ENCODE measurements at regions not wholly inside any gene's neighbourhood (a gene's known extent, or its start where the extent isn't known, plus 50 kb on each side); places are given as distances from the start of the nearest gene placed in this dataset.
"Not testable (repeated sequence)": the region's sequence is repeated elsewhere in the genome, so short reads cannot be mapped to it uniquely, and the experiment has no call there.

- DNase-seq (ENCODE audit: low spot score), result no peak
- in situ Hi-C loops (cut with MboI; ENCODE audit: low pct_unique_long_range_greater_than_20kb, low sequenced_read_pairs, unreplicated experiment), result no loop called here
- no peak for TF ChIP-seq CTCF (IDR thresholded peaks at IDR 0.05; ENCODE audit: extremely low read depth, insufficient read depth, missing control alignments)
Observed at GRCh38 chr14:58770491-58770982, 132.8 kb downstream of the DACT1 start.

DNA sequence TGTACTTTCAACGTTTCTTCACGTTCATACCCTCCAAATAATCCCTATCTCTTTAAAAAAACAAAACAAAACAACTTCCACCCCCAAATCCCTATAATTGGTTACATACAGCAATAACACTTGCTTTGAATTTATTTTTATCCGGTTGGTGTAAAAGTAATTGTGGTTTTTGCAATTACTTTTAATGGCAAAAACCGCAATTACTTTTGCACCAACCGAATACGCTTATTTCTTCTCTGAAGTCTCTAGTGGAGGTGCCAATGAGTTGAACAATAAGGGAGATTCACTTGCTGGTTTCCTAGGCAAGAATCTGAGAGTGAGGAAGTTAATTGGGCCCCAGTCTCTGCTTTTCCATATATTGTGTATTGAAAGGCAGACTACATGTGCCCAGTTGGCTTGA lies 133.3 kb downstream of the DACT1 start:
- in situ Hi-C loops (cut with MboI; ENCODE audit: low pct_unique_long_range_greater_than_20kb, low sequenced_read_pairs, unreplicated experiment), result no loop called here
- no peak for TF ChIP-seq CTCF (IDR thresholded peaks at IDR 0.05; ENCODE audit: extremely low read depth, insufficient read depth, missing control alignments)

GRCh38 chr14:58772116-58772515 lies 134.4 kb downstream of the DACT1 start:
- no peak for TF ChIP-seq CTCF (IDR thresholded peaks at IDR 0.05; ENCODE audit: extremely low read depth, insufficient read depth, missing control alignments)
- in situ Hi-C loops (cut with MboI; ENCODE audit: low pct_unique_long_range_greater_than_20kb, low sequenced_read_pairs, unreplicated experiment), result no loop called here

More for the DNA sequence above, 133.3 kb downstream of the DACT1 start:
- DNase-seq (ENCODE audit: low spot score), result no peak

DNA sequence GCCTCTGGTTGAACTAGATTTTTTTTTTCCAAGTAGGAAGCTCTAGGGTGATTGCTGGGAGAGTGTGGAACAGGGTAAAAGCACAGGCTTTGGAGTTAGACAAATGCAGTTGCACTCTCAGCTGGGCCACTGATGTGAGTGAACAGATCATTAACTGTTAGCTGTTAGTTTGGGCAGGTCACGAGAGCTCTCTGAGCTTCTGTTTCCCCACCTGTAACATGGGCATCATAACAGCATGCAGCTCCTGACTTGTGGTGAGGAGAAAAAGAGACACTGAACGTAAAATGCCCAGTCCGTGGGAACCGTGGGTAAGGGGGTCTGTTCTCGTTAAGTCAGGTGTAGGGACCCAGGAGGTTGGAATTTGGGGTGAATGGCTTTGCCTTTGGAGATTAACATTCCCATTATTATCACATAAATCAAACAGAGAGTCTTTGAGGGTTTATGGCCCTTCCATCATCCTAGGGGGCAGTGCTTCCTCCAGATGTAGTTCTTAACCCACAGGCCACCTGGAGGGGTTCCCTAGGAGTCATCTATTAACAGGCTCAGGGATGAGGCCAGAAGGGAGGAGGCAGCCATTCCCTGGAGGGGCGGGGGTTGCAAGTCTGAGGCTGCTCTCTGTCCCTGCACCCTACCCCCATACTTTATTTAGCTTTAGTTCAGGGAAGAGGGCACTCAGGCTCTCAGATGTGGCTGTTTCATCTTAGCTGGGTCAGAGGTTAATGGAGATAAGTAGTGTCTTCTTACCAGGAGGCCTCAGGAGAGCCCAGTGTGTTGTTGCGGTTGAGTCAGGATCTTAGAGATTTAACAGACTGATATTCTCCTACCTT lies 135.2 kb downstream of the DACT1 start:
- in situ Hi-C loops (cut with MboI; ENCODE audit: low pct_unique_long_range_greater_than_20kb, low sequenced_read_pairs, unreplicated experiment), result no loop called here

More at GRCh38 chr14:58772116-58772515, 134.4 kb downstream of the DACT1 start:
- no peak for DNase-seq (ENCODE audit: low spot score)

DNA sequence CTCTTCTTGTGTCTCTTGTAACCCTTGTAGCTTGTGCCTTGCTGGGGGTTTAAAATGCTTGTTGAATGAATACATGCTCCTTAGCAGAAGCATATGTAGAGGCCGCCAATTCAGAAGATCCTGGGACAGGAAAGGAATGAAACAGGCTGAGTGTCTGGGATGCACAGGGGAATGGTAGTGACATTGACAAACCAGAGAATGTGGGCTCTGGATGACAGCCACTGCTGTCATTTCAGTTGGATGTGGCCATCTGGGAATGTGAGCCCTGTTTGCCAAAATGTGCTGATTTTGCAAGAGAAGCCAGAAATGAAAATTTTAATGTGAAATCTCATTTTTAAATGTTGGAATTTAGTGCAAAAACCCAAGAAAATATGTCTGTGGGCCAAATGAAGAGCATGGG lies 136.8 kb downstream of the DACT1 start:
- DNase-seq (ENCODE audit: low spot score), result no peak
- in situ Hi-C loops (cut with MboI; ENCODE audit: low pct_unique_long_range_greater_than_20kb, low sequenced_read_pairs, unreplicated experiment), result no loop called here
- no peak for TF ChIP-seq CTCF (IDR thresholded peaks at IDR 0.05; ENCODE audit: extremely low read depth, insufficient read depth, missing control alignments)

More for the DNA sequence above, 135.2 kb downstream of the DACT1 start:
- no peak for TF ChIP-seq CTCF (IDR thresholded peaks at IDR 0.05; ENCODE audit: extremely low read depth, insufficient read depth, missing control alignments)
- DNase-seq (ENCODE audit: low spot score), result no peak

GRCh38 chr14:58775130-58775529 lies 137.4 kb downstream of the DACT1 start:
- in situ Hi-C loops (cut with MboI; ENCODE audit: low pct_unique_long_range_greater_than_20kb, low sequenced_read_pairs, unreplicated experiment); DNase-seq (ENCODE audit: low spot score): not testable (repeated sequence)

- in situ Hi-C loops (cut with MboI; ENCODE audit: low pct_unique_long_range_greater_than_20kb, low sequenced_read_pairs, unreplicated experiment), result no loop called here
- TF ChIP-seq CTCF (IDR thresholded peaks at IDR 0.05; ENCODE audit: extremely low read depth, insufficient read depth, missing control alignments), result no peak
- DNase-seq (ENCODE audit: low spot score), result no peak
Observed at GRCh38 chr14:58776516-58776915, 138.8 kb downstream of the DACT1 start.

Data from GM13977 (cell line).